H1 (cell line): ENCODE measurements at regions not wholly inside any gene's neighbourhood (a gene's known extent, or its start where the extent isn't known, plus 50 kb on each side); places are given as distances from the start of the nearest gene placed in this dataset.

Experiments
- ATF3 ChIP-seq: IDR thresholded peaks from 2 replicates; pipeline ENCODE4 v1.6.1; 2011; ENCODE audit warnings: low read depth, mild to moderate bottlenecking, low read length; ENCODE audit not compliant: insufficient read depth
- EP300 ChIP-seq, 2 experiments: IDR thresholded peaks; 1 replicate in 1 of 2; 2 replicates in 1 of 2; pipeline ENCODE4 v1.6.1; 2011 to 2012; ENCODE audit warnings: low read depth in 2 of 2, low read length in 2 of 2, mild to moderate bottlenecking in 2 of 2, borderline replicate concordance in 1 of 2, inconsistent platforms in 1 of 2, moderate library complexity in 1 of 2
- SIN3A ChIP-seq, 2 experiments: IDR thresholded peaks in 1 of 2; conservative IDR thresholded peaks in 1 of 2; 2 replicates each; pipeline ENCODE4 v1.6.1; 2011 to 2012; ENCODE audit warnings: low read length in 2 of 2, improper control_type of control experiment in 1 of 2, low read depth in 1 of 2, mild to moderate bottlenecking in 1 of 2
- TF ChIP-seq, protein P1 (sequence below): fragments of 300-600 bp; sonication (generic); IDR thresholded peaks from 2 replicates; pipeline ENCODE4 v1.7.1; 2012; ENCODE audit warnings: low read length, moderate library complexity, mild to moderate bottlenecking, inconsistent platforms; ENCODE audit not compliant: insufficient replicate concordance

DNA sequence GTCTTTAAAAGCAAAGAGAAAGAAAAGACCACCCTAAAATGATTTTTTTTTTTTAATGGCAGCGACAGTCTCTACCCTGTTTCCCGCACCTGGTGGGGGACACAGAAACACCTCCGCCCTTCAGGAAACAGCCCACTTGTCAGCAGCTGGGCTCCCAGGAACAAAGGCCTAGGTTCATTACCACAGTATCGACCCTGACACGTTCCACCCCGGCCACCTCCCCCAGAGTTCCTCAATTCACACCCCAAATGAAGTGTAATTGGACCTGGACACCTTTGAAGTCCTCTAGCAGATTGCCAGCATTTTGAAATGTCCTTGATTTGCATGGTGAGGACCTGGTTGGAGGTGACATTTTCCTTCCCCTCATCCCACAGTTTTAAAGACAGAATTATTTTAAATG lies 175.0 kb upstream of the BCOR start (continued):
- TF ChIP-seq, protein P1, sequence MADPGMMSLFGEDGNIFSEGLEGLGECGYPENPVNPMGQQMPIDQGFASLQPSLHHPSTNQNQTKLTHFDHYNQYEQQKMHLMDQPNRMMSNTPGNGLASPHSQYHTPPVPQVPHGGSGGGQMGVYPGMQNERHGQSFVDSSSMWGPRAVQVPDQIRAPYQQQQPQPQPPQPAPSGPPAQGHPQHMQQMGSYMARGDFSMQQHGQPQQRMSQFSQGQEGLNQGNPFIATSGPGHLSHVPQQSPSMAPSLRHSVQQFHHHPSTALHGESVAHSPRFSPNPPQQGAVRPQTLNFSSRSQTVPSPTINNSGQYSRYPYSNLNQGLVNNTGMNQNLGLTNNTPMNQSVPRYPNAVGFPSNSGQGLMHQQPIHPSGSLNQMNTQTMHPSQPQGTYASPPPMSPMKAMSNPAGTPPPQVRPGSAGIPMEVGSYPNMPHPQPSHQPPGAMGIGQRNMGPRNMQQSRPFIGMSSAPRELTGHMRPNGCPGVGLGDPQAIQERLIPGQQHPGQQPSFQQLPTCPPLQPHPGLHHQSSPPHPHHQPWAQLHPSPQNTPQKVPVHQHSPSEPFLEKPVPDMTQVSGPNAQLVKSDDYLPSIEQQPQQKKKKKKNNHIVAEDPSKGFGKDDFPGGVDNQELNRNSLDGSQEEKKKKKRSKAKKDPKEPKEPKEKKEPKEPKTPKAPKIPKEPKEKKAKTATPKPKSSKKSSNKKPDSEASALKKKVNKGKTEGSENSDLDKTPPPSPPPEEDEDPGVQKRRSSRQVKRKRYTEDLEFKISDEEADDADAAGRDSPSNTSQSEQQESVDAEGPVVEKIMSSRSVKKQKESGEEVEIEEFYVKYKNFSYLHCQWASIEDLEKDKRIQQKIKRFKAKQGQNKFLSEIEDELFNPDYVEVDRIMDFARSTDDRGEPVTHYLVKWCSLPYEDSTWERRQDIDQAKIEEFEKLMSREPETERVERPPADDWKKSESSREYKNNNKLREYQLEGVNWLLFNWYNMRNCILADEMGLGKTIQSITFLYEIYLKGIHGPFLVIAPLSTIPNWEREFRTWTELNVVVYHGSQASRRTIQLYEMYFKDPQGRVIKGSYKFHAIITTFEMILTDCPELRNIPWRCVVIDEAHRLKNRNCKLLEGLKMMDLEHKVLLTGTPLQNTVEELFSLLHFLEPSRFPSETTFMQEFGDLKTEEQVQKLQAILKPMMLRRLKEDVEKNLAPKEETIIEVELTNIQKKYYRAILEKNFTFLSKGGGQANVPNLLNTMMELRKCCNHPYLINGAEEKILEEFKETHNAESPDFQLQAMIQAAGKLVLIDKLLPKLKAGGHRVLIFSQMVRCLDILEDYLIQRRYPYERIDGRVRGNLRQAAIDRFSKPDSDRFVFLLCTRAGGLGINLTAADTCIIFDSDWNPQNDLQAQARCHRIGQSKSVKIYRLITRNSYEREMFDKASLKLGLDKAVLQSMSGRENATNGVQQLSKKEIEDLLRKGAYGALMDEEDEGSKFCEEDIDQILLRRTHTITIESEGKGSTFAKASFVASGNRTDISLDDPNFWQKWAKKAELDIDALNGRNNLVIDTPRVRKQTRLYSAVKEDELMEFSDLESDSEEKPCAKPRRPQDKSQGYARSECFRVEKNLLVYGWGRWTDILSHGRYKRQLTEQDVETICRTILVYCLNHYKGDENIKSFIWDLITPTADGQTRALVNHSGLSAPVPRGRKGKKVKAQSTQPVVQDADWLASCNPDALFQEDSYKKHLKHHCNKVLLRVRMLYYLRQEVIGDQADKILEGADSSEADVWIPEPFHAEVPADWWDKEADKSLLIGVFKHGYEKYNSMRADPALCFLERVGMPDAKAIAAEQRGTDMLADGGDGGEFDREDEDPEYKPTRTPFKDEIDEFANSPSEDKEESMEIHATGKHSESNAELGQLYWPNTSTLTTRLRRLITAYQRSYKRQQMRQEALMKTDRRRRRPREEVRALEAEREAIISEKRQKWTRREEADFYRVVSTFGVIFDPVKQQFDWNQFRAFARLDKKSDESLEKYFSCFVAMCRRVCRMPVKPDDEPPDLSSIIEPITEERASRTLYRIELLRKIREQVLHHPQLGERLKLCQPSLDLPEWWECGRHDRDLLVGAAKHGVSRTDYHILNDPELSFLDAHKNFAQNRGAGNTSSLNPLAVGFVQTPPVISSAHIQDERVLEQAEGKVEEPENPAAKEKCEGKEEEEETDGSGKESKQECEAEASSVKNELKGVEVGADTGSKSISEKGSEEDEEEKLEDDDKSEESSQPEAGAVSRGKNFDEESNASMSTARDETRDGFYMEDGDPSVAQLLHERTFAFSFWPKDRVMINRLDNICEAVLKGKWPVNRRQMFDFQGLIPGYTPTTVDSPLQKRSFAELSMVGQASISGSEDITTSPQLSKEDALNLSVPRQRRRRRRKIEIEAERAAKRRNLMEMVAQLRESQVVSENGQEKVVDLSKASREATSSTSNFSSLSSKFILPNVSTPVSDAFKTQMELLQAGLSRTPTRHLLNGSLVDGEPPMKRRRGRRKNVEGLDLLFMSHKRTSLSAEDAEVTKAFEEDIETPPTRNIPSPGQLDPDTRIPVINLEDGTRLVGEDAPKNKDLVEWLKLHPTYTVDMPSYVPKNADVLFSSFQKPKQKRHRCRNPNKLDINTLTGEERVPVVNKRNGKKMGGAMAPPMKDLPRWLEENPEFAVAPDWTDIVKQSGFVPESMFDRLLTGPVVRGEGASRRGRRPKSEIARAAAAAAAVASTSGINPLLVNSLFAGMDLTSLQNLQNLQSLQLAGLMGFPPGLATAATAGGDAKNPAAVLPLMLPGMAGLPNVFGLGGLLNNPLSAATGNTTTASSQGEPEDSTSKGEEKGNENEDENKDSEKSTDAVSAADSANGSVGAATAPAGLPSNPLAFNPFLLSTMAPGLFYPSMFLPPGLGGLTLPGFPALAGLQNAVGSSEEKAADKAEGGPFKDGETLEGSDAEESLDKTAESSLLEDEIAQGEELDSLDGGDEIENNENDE, result no peak
- TF ChIP-seq SIN3A (conservative IDR thresholded peaks at IDR 0.05 in 1 of 2, IDR thresholded peaks at IDR 0.05 in 1 of 2; ENCODE audit: low read depth in 1 of 2, low read length in 2 of 2), result no peak
- no peak for TF ChIP-seq ATF3
- no peak for TF ChIP-seq EP300 (IDR thresholded peaks at IDR 0.05; ENCODE audit: borderline replicate concordance in 1 of 2, low read depth in 2 of 2, low read length in 2 of 2)
